ENCODE measurements at regions not wholly inside any gene's neighbourhood (a gene's known extent, or its start where the extent isn't known, plus 50 kb on each side); places are given as distances from the start of the nearest gene placed in this dataset.

- H3K27ac ChIP-seq: no peak overlapping the region
- no peak for TF ChIP-seq ZFX (IDR thresholded peaks at IDR 0.05)
- TF ChIP-seq CTCF (conservative IDR thresholded peaks at IDR 0.05): no peak
These were observed 139.3 kb upstream of the CREB1 start for GRCh38 chr2:207390302-207391095.

- TF ChIP-seq CTCF (conservative IDR thresholded peaks at IDR 0.05): no peak
- TF ChIP-seq ZFX (IDR thresholded peaks at IDR 0.05): no peak
- H3K27ac ChIP-seq: no peak overlapping the region
These were observed 135.5 kb upstream of the CREB1 start for GRCh38 chr2:207394203-207394781.

GRCh38 chr2:207394812-207395534, 134.8 kb upstream of the CREB1 start:
- H3K27ac ChIP-seq: no peak overlapping the region
- TF ChIP-seq CTCF (conservative IDR thresholded peaks at IDR 0.05) (no peak), ZFX (IDR thresholded peaks at IDR 0.05) (no peak)

GRCh38 chr2:207395535-207396251, 134.1 kb upstream of the CREB1 start:
- no peak overlapping the region for H3K27ac ChIP-seq
- no peak for TF ChIP-seq CTCF (conservative IDR thresholded peaks at IDR 0.05)
- TF ChIP-seq ZFX (IDR thresholded peaks at IDR 0.05): no peak

GRCh38 chr2:207397917-207398655, 131.7 kb upstream of the CREB1 start:
- TF ChIP-seq ZFX (IDR thresholded peaks at IDR 0.05) (no peak), CTCF (conservative IDR thresholded peaks at IDR 0.05) (no peak)
- H3K27ac ChIP-seq: no peak overlapping the region

GRCh38 chr2:207399301-207399700, 130.5 kb upstream of the CREB1 start:
- H3K27ac ChIP-seq: no peak overlapping the region
- TF ChIP-seq ZFX (IDR thresholded peaks at IDR 0.05): no peak
- TF ChIP-seq CTCF (conservative IDR thresholded peaks at IDR 0.05): no peak

All from C4-2B (cell line).